Gastroesophageal sphincter (tissue), 4 donors: ENCODE measurements at regions not wholly inside any gene's neighbourhood (a gene's known extent, or its start where the extent isn't known, plus 50 kb on each side); places are given as distances from the start of the nearest gene placed in this dataset.

Experiments
- ATAC-seq: fragments of 150-250 bp; one replicate; pipeline ENCODE4 v1.9.1; 2016; ENCODE audit warnings: mild to moderate bottlenecking, moderate library complexity
- H3K27ac ChIP-seq, 4 donors: fragments of 200-600 bp; sonication (generic) in 3 of 4; 1 replicate in 3 of 4; 2 replicates in 1 of 4; pipeline ENCODE4 v1.5.1; 2016 to 2019
- H3K27me3 ChIP-seq: fragments of 200-600 bp; sonication (generic); one replicate; pipeline ENCODE4 v1.5.1; 2019
- H3K36me3 ChIP-seq, 2 donors: fragments of 200-600 bp; sonication (generic); one replicate each; pipeline ENCODE4 v1.5.1; 2019; ENCODE audit warnings: control low read depth in 1 of 2
- H3K4me1 ChIP-seq, 3 donors: fragments of 200-600 bp; sonication (generic); 1 replicate in 2 of 3; 2 replicates in 1 of 3; pipeline ENCODE4 v1.5.1; 2016 to 2019; ENCODE audit warnings: control low read depth in 2 of 3
- H3K4me3 ChIP-seq, 2 donors: fragments of 200-600 bp; sonication (generic); one replicate each; pipeline ENCODE4 v1.5.1; 2019; ENCODE audit warnings: mild to moderate bottlenecking in 1 of 2, moderate library complexity in 1 of 2
- H3K9me3 ChIP-seq, 3 donors: fragments of 200-600 bp; sonication (generic); one replicate each; pipeline ENCODE4 v1.5.1; 2017 to 2019; ENCODE audit warnings: control low read depth in 2 of 3
- EP300 ChIP-seq: sonication (generic); formaldehyde crosslinking; IDR thresholded peaks from one replicate; pipeline ENCODE4 v1.6.1; 2017; ENCODE audit warnings: antibody characterized with exemption, mild to moderate bottlenecking
- POLR2A ChIP-seq, 2 donors: fragments of 450-650 bp; IDR thresholded peaks; one replicate each; pipeline ENCODE4 v1.6.1; 2017; ENCODE audit warnings: antibody characterized with exemption in 2 of 2, mild to moderate bottlenecking in 2 of 2, moderate library complexity in 1 of 2
- POLR2AphosphoS5 ChIP-seq: sonication (generic); formaldehyde crosslinking; IDR thresholded peaks from one replicate; pipeline ENCODE4 v1.6.1; 2017; ENCODE audit warnings: antibody characterized with exemption
- WGBS, 2 donors: methylation state at CpG; one replicate each; pipeline ENCODE4 v1.1.5; 2018; ENCODE audit warnings: low coverage in 1 of 2; 5-methylcytosine and 5-hydroxymethylcytosine counted together
- TF ChIP-seq, protein P1 (sequence below), 4 experiments: fragments of 200-600 bp in 2 of 4; fragments of 450-650 bp in 2 of 4; sonication (generic) in 1 of 4; IDR thresholded peaks; one replicate each; pipeline ENCODE4 v1.5.1; 2017 to 2019; ENCODE audit warnings: antibody characterized with exemption in 4 of 4, mild to moderate bottlenecking in 2 of 4, moderate library complexity in 2 of 4

DNA sequence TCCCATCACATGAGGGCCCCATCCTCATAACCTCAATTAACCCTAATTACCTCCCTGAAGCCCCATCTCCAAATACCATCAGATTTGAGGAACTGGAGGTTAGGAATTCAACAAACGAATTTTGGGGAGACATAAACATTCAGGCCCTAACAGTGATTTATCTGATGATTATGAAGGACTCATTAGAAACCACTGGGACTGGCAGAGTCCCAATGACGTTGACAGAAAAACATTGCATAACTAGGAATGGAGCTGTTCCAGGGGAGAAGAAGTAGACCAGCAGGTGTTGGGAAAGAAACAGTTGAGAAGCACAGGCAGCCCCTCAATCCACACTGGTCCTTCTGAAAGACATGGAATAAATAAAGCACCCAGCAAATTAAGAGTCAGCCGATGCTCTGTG is 282.0 kb downstream of the MAP2K4 start:
- H3K4me3 ChIP-seq: no peak overlapping the region
- WGBS, 2 donors: 60 to 100% methylated on average over 2 to 3 of the region's 3 CpGs
- peaks cover 0 to 13% (median 0%) of the 10 kb centered on the region in 3 donors for H3K4me1 ChIP-seq
- no peaks in the 10 kb centered on the region for H3K27me3 ChIP-seq
- no peak overlapping the region for H3K27ac ChIP-seq
- ATAC-seq: no peak
- no peaks in the 10 kb centered on the region for H3K36me3 ChIP-seq
- TF ChIP-seq POLR2AphosphoS5 (no peak), EP300 (no peak), POLR2A (IDR thresholded peaks at IDR 0.05) (no peak)
- TF ChIP-seq, protein P1, sequence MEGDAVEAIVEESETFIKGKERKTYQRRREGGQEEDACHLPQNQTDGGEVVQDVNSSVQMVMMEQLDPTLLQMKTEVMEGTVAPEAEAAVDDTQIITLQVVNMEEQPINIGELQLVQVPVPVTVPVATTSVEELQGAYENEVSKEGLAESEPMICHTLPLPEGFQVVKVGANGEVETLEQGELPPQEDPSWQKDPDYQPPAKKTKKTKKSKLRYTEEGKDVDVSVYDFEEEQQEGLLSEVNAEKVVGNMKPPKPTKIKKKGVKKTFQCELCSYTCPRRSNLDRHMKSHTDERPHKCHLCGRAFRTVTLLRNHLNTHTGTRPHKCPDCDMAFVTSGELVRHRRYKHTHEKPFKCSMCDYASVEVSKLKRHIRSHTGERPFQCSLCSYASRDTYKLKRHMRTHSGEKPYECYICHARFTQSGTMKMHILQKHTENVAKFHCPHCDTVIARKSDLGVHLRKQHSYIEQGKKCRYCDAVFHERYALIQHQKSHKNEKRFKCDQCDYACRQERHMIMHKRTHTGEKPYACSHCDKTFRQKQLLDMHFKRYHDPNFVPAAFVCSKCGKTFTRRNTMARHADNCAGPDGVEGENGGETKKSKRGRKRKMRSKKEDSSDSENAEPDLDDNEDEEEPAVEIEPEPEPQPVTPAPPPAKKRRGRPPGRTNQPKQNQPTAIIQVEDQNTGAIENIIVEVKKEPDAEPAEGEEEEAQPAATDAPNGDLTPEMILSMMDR (IDR thresholded peaks at IDR 0.05): no peak
- no peaks in the 10 kb centered on the region for H3K9me3 ChIP-seq

DNA sequence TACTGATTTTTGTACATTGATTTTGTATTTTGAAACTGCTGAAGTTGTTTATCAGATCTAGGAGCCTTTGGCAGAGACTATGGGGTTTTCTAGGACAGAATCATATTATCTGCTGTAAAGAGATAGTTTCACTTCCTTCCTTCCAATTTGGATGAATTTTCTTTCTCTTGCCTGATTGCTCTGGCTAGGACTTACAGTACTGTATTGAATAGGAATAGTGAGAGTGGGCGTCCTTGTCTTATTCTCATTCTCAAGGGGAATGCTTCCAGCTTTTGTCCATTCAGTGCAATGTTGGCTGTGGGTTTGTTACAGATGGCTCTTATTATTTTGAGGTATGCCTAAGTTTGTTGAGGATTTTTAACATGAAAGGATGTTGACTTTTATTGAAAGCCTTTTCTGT is 290.1 kb downstream of the MAP2K4 start:
- Histone ChIP-seq H3K36me3 (no peaks in the 10 kb centered on the region), H3K4me1 (no peaks in the 10 kb centered on the region), H3K27me3 (no peaks in the 10 kb centered on the region), H3K4me3 (no peak overlapping the region), H3K27ac (no peak overlapping the region), H3K9me3 (peaks cover 0 to 8% (median 0%) of the 10 kb centered on the region in 3 donors)
- WGBS, 2 donors: 40 to 75% methylated on average over 1 of the region's 1 CpG
- ATAC-seq: no peak
- no peak for TF ChIP-seq POLR2AphosphoS5
- TF ChIP-seq, protein P1 (IDR thresholded peaks at IDR 0.05): no peak
- no peak for TF ChIP-seq POLR2A (IDR thresholded peaks at IDR 0.05)
- TF ChIP-seq EP300: no peak

DNA sequence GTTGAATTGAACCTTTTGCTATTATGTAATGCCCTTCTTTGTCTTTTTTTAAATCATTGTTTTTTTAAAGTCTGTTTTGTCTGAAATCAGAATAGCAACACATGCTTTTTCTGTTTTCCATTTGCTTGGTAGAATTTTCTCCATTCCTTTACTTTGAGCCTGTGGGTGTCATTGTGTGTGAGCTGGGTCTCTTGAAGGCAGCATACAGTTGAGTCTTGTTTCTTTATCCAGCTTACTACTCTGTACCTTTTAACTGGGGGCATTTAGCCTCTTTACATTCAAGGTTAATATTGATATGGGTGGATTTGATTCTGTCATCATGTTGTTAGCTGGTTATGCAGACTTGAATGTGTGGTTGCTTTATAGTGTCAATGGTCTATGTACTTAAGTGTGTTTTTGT is 292.0 kb downstream of the MAP2K4 start:
- Histone ChIP-seq H3K4me1 (no peaks in the 10 kb centered on the region), H3K36me3 (no peaks in the 10 kb centered on the region), H3K4me3 (no peak overlapping the region), H3K27me3 (no peaks in the 10 kb centered on the region), H3K9me3 (peaks cover 0 to 8% (median 0%) of the 10 kb centered on the region in 3 donors), H3K27ac (no peak overlapping the region)
- no peak for ATAC-seq
- TF ChIP-seq, protein P1 (IDR thresholded peaks at IDR 0.05): no peak
- TF ChIP-seq EP300: no peak

DNA sequence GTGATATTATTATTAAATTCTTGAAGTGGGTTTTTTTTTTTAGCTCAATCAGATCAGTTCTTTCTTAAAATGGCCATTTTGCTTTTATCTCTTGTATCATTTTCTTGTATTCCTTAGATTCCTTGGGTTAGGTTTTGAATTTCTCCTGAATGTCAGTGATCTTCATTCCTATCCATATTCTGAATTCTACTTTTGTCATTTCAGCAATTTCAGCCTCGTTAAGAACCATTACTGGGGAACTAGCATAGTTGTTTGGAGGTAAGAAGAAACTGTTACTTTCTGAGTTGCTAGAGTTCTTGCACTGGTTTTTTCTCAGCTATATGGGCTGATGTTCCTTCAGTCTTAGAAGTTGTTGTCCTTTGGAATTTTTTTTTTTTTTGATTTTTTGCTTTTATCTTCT is 293.1 kb downstream of the MAP2K4 start:
- WGBS, 2 donors: 91 to 100% methylated on average over 1 of the region's 1 CpG
- H3K27ac ChIP-seq: no peak overlapping the region
- peaks cover 0 to 8% (median 0%) of the 10 kb centered on the region in 3 donors for H3K9me3 ChIP-seq
- TF ChIP-seq POLR2AphosphoS5 (no peak), POLR2A (IDR thresholded peaks at IDR 0.05) (no peak), EP300 (no peak)
- TF ChIP-seq, protein P1 (IDR thresholded peaks at IDR 0.05): no peak
- no peaks in the 10 kb centered on the region for H3K36me3 ChIP-seq
- H3K27me3 ChIP-seq: no peaks in the 10 kb centered on the region
- no peak for ATAC-seq
- no peak overlapping the region for H3K4me3 ChIP-seq
- peaks cover 0 to 9% (median 3%) of the 10 kb centered on the region in 3 donors for H3K4me1 ChIP-seq

DNA sequence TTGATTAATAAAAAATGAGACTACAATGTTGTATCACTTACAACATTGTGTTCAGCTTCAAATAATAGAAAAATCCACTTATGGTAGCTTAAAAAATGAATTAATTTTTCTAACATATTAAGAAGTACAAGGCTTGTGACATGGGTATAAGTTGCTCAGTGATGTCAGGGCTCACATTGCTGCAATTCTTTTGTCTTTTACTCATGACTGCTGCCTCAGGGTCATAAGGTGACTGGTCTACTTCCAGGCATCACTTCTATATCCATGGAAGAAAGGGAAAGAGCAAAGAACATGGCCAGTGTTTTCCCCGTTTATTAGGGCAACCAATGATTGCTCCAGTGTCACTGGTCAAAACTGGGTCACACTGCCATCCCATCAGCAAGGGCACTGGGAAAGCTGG is 295.3 kb downstream of the MAP2K4 start:
- Histone ChIP-seq H3K27ac (no peak overlapping the region), H3K27me3 (no peaks in the 10 kb centered on the region), H3K36me3 (no peaks in the 10 kb centered on the region), H3K4me1 (peaks cover 0 to 14% (median 3%) of the 10 kb centered on the region in 3 donors), H3K9me3 (peaks cover 0 to 8% (median 0%) of the 10 kb centered on the region in 3 donors), H3K4me3 (no peak overlapping the region)
- no peak for TF ChIP-seq POLR2AphosphoS5
- no peak for TF ChIP-seq POLR2A (IDR thresholded peaks at IDR 0.05)
- no peak for TF ChIP-seq EP300
- TF ChIP-seq, protein P1 (IDR thresholded peaks at IDR 0.05): no peak
- no peak for ATAC-seq
- 60 to 83% methylated on average over 1 of the region's 1 CpG for WGBS, 2 donors
